HL-60 (cell line): ENCODE measurements at regions not wholly inside any gene's neighbourhood (a gene's known extent, or its start where the extent isn't known, plus 50 kb on each side); places are given as distances from the start of the nearest gene placed in this dataset.

Experiments used
- SPI1 ChIP-seq: IDR thresholded peaks from 2 replicates; pipeline ENCODE4 v1.6.1; 2012; ENCODE audit warnings: low read depth, mild to moderate bottlenecking, borderline replicate concordance
- TF ChIP-seq, protein P1 (sequence below): IDR thresholded peaks from one replicate; pipeline ENCODE4 v1.5.1; 2011; ENCODE audit warnings: low read length, control low read depth, inconsistent platforms; ENCODE audit not compliant: insufficient read depth
- TF ChIP-seq, protein P2 (sequence below): IDR thresholded peaks from 2 replicates; pipeline ENCODE4 v1.6.1; 2012; ENCODE audit warnings: low read depth; ENCODE audit not compliant: insufficient replicate concordance

DNA sequence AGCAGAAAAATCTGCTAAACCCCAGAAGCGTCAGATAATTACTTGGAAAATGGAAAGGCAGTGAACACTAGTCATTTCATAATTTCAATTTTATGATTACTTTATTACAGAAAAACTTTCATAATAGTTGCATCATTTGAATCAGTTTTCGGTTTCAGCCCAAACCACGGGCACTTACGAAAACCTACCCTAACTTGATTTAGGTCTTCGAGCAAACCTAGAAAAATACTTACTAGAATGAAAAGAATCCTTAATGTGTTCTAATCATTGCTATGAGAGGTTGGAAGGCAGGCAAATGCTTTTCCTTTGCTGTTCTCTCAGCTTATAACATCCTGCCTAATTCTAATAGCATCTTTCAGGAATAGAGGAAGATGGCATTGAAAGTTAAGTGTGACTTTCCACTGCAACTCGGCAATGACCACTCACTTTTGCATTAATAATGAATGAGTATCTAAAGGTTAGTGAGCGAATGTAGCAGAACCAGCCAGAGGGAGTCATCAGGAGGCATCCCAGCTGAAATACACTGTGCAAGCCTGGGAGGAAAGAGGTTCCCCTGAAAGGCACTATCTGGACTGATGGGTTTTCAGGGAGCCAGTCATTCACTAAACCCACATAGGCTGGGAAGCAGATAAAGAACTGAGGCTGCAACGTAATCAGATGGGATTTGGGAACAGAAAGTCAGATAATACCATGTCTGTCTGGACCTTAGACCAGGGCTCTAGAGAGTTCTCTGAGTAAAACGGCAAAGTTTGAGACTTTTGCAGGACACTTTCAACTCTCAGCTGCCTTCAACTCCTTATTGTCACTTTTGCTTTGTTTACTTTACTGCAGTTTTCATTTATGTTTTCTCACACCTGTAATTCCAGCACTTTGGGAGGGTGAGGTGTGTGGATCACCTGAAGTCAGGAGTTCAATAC, 520.8 kb downstream of the RNF144A start:
- TF ChIP-seq, protein P1, sequence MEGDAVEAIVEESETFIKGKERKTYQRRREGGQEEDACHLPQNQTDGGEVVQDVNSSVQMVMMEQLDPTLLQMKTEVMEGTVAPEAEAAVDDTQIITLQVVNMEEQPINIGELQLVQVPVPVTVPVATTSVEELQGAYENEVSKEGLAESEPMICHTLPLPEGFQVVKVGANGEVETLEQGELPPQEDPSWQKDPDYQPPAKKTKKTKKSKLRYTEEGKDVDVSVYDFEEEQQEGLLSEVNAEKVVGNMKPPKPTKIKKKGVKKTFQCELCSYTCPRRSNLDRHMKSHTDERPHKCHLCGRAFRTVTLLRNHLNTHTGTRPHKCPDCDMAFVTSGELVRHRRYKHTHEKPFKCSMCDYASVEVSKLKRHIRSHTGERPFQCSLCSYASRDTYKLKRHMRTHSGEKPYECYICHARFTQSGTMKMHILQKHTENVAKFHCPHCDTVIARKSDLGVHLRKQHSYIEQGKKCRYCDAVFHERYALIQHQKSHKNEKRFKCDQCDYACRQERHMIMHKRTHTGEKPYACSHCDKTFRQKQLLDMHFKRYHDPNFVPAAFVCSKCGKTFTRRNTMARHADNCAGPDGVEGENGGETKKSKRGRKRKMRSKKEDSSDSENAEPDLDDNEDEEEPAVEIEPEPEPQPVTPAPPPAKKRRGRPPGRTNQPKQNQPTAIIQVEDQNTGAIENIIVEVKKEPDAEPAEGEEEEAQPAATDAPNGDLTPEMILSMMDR: no peak
- TF ChIP-seq, protein P2, sequence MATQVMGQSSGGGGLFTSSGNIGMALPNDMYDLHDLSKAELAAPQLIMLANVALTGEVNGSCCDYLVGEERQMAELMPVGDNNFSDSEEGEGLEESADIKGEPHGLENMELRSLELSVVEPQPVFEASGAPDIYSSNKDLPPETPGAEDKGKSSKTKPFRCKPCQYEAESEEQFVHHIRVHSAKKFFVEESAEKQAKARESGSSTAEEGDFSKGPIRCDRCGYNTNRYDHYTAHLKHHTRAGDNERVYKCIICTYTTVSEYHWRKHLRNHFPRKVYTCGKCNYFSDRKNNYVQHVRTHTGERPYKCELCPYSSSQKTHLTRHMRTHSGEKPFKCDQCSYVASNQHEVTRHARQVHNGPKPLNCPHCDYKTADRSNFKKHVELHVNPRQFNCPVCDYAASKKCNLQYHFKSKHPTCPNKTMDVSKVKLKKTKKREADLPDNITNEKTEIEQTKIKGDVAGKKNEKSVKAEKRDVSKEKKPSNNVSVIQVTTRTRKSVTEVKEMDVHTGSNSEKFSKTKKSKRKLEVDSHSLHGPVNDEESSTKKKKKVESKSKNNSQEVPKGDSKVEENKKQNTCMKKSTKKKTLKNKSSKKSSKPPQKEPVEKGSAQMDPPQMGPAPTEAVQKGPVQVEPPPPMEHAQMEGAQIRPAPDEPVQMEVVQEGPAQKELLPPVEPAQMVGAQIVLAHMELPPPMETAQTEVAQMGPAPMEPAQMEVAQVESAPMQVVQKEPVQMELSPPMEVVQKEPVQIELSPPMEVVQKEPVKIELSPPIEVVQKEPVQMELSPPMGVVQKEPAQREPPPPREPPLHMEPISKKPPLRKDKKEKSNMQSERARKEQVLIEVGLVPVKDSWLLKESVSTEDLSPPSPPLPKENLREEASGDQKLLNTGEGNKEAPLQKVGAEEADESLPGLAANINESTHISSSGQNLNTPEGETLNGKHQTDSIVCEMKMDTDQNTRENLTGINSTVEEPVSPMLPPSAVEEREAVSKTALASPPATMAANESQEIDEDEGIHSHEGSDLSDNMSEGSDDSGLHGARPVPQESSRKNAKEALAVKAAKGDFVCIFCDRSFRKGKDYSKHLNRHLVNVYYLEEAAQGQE: no peak
- no peak for TF ChIP-seq SPI1
